HL-60 (cell line): ENCODE measurements at regions not wholly inside any gene's neighbourhood (a gene's known extent, or its start where the extent isn't known, plus 50 kb on each side); places are given as distances from the start of the nearest gene placed in this dataset.

ENCODE experiments used
- DNase-seq, 2 experiments: peaks; one replicate each; pipeline ENCODE4 v3.0.0-alpha.2; 2010 to 2020; ENCODE audit warnings: low read depth in 1 of 2, low spot score in 1 of 2
- H3K27ac ChIP-seq: fragments of 250-450 bp; sonication (Bioruptor Pico); replicated peaks from 2 replicates; pipeline ENCODE4 v1.5.1; 2020; ENCODE audit warnings: mild to moderate bottlenecking, moderate library complexity
- H3K27me3 ChIP-seq: fragments of 250-450 bp; sonication (Bioruptor Pico); 2 replicates; pipeline ENCODE4 v1.5.1; 2021; ENCODE audit warnings: mild to moderate bottlenecking, moderate library complexity; ENCODE audit not compliant: insufficient read depth, poor library complexity, severe bottlenecking
- H3K4me3 ChIP-seq: replicated peaks from 2 replicates; pipeline ENCODE4 v1.5.1; 2011; ENCODE audit warnings: mild to moderate bottlenecking, control low read depth, low read length; ENCODE audit not compliant: insufficient read depth
- GABPA ChIP-seq: IDR thresholded peaks from 2 replicates; pipeline ENCODE4 v1.6.1; 2012; ENCODE audit warnings: low read depth
- POLR2AphosphoS5 ChIP-seq: IDR thresholded peaks from 2 replicates; pipeline ENCODE4 v1.6.1; 2012; ENCODE audit warnings: low read depth
- REST ChIP-seq: IDR thresholded peaks from 2 replicates; pipeline ENCODE4 v1.6.1; 2012; ENCODE audit warnings: low read depth; ENCODE audit not compliant: insufficient replicate concordance
- SPI1 ChIP-seq: IDR thresholded peaks from 2 replicates; pipeline ENCODE4 v1.6.1; 2012; ENCODE audit warnings: low read depth, mild to moderate bottlenecking, borderline replicate concordance
- TF ChIP-seq, protein P1 (sequence below): IDR thresholded peaks from one replicate; pipeline ENCODE4 v1.5.1; 2011; ENCODE audit warnings: low read length, control low read depth, inconsistent platforms; ENCODE audit not compliant: insufficient read depth

GRCh38 chr20:16145919-16146318 lies 427.3 kb downstream of the KIF16B start:
- Histone ChIP-seq H3K27ac (no peak overlapping the region), H3K4me3 (no peak overlapping the region), H3K27me3 (no peaks in the 10 kb centered on the region)
- no peak for DNase-seq
- TF ChIP-seq GABPA, result no peak
- no peak for TF ChIP-seq REST
- no peak for TF ChIP-seq POLR2AphosphoS5
- TF ChIP-seq, protein P1, sequence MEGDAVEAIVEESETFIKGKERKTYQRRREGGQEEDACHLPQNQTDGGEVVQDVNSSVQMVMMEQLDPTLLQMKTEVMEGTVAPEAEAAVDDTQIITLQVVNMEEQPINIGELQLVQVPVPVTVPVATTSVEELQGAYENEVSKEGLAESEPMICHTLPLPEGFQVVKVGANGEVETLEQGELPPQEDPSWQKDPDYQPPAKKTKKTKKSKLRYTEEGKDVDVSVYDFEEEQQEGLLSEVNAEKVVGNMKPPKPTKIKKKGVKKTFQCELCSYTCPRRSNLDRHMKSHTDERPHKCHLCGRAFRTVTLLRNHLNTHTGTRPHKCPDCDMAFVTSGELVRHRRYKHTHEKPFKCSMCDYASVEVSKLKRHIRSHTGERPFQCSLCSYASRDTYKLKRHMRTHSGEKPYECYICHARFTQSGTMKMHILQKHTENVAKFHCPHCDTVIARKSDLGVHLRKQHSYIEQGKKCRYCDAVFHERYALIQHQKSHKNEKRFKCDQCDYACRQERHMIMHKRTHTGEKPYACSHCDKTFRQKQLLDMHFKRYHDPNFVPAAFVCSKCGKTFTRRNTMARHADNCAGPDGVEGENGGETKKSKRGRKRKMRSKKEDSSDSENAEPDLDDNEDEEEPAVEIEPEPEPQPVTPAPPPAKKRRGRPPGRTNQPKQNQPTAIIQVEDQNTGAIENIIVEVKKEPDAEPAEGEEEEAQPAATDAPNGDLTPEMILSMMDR, result no peak
- no peak for TF ChIP-seq SPI1

- TF ChIP-seq, protein P1, result no peak
- TF ChIP-seq GABPA (no peak), POLR2AphosphoS5 (no peak), REST (no peak), SPI1 (no peak)
- Histone ChIP-seq H3K27me3 (no peaks in the 10 kb centered on the region), H3K4me3 (no peak overlapping the region), H3K27ac (no peak overlapping the region)
- DNase-seq, result no peak
Observed at GRCh38 chr20:16143596-16143995, 429.7 kb downstream of the KIF16B start.

GRCh38 chr20:16135630-16136029 lies 437.6 kb downstream of the KIF16B start:
- TF ChIP-seq GABPA (no peak), REST (no peak), POLR2AphosphoS5 (no peak), SPI1 (no peak)
- TF ChIP-seq, protein P1, result no peak
- no peak overlapping the region for H3K27ac ChIP-seq
- no peak overlapping the region for H3K4me3 ChIP-seq
- no peak for DNase-seq
- H3K27me3 ChIP-seq, result no peaks in the 10 kb centered on the region
